ENCODE measurements at regions not wholly inside any gene's neighbourhood (a gene's known extent, or its start where the extent isn't known, plus 50 kb on each side); places are given as distances from the start of the nearest gene placed in this dataset.

DNA sequence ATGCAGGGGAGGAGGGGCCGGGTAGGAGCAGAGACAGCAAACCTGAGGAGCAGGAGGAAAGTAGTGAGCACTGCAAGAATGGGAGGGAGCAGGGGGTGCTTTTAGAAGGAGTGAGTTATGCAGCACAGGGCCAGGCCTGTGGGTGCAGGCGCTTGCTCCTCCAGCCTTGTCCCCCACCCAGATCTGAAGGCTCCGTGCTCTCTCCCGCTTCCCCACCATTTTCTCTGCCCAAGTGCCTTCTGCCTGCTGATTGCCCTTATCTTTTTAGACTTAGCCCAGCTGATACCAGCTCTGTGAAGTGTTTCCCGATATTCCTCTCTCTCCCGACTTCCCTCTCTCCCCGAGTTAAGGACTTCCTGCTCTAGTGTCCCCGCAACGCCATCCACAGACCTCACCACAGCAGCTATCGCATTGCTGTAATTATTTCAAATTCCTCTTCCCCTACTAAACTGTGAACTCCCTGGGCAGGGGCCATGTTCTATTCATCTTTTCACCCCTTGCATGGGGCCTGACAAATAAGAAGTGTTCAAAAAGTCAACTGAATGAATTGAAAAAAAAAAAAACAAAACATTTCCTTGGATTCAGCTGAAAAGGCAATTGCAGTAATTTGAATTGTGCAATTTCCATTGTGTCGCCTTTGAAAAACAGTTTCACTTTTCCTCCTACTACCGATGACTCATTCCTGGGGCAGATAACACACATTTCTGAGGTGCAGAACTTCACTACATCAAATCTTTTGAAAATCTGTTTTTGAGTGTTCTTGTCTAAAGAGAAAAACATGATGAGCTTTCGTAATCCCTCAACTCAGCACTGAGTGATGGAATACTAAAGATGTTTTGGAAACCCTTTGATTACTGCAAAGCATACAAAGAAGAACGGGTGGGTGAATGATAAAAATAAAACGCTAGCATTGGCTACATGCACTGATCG, 69.7 kb upstream of the BMAL1 start (continued):
- TF ChIP-seq SOX13 (IDR thresholded peaks at IDR 0.05) = no peak
- peak in 1 of 2 experiments; percentile 79; a peak in 2 of 4 replicates for TF ChIP-seq SOX13 (CRISPR knock-in tag; conservative IDR thresholded peaks at IDR 0.05 in 1 of 2, IDR thresholded peaks at IDR 0.05 in 1 of 2)
- TF ChIP-seq TARDBP (CRISPR knock-in tag; IDR thresholded peaks at IDR 0.05) = 0 out of 2 replicates have a peak, but pooled peaks have one; percentile 16
- 0 out of 2 replicates have a peak, but pooled peaks have one; percentile 20 for TF ChIP-seq PPARG (CRISPR knock-in tag; conservative IDR thresholded peaks at IDR 0.05)
- 0 out of 2 replicates have a peak, but pooled peaks have one; percentile 2 for TF ChIP-seq TAF1 (CRISPR knock-in tag; IDR thresholded peaks at IDR 0.05)
- no peak for TF ChIP-seq ZNF530 (CRISPR knock-in tag; IDR thresholded peaks at IDR 0.05; ENCODE audit: low read depth)
- TF ChIP-seq, protein P1, sequence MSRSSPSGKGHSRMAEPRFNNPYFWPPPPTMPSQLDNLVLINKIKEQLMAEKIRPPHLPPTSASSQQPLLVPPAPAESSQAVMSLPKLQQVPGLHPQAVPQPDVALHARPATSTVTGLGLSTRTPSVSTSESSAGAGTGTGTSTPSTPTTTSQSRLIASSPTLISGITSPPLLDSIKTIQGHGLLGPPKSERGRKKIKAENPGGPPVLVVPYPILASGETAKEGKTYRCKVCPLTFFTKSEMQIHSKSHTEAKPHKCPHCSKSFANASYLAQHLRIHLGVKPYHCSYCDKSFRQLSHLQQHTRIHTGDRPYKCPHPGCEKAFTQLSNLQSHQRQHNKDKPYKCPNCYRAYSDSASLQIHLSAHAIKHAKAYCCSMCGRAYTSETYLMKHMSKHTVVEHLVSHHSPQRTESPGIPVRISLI (CRISPR knock-in tag; IDR thresholded peaks at IDR 0.05; ENCODE audit: borderline replicate concordance) = peak; percentile 37; the same call in 1 of the 2 replicates
- no peak for TF ChIP-seq ATRX (CRISPR knock-in tag; IDR thresholded peaks at IDR 0.05; ENCODE audit: borderline replicate concordance)
- TF ChIP-seq, protein P2, sequence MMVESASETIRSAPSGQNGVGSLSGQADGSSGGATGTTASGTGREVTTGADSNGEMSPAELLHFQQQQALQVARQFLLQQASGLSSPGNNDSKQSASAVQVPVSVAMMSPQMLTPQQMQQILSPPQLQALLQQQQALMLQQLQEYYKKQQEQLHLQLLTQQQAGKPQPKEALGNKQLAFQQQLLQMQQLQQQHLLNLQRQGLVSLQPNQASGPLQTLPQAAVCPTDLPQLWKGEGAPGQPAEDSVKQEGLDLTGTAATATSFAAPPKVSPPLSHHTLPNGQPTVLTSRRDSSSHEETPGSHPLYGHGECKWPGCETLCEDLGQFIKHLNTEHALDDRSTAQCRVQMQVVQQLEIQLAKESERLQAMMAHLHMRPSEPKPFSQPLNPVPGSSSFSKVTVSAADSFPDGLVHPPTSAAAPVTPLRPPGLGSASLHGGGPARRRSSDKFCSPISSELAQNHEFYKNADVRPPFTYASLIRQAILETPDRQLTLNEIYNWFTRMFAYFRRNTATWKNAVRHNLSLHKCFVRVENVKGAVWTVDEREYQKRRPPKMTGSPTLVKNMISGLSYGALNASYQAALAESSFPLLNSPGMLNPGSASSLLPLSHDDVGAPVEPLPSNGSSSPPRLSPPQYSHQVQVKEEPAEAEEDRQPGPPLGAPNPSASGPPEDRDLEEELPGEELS (CRISPR knock-in tag; IDR thresholded peaks at IDR 0.05) = 0 out of 2 replicates have a peak, but pooled peaks have one; percentile 26
- peak; percentile 16; the same call in 1 of the 2 replicates for TF ChIP-seq SAP130 (CRISPR knock-in tag; IDR thresholded peaks at IDR 0.05; ENCODE audit: low read depth)
- TF ChIP-seq ZNF101 (CRISPR knock-in tag; IDR thresholded peaks at IDR 0.05; ENCODE audit: borderline replicate concordance, low read depth) = no peak
- 0 out of 2 replicates have a peak, but pooled peaks have one; percentile 10 for TF ChIP-seq KAT8 (CRISPR knock-in tag; IDR thresholded peaks at IDR 0.05)
- TF ChIP-seq ZNF354B (CRISPR knock-in tag; IDR thresholded peaks at IDR 0.05) = no peak
- TF ChIP-seq, protein P3, sequence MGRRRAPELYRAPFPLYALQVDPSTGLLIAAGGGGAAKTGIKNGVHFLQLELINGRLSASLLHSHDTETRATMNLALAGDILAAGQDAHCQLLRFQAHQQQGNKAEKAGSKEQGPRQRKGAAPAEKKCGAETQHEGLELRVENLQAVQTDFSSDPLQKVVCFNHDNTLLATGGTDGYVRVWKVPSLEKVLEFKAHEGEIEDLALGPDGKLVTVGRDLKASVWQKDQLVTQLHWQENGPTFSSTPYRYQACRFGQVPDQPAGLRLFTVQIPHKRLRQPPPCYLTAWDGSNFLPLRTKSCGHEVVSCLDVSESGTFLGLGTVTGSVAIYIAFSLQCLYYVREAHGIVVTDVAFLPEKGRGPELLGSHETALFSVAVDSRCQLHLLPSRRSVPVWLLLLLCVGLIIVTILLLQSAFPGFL (CRISPR knock-in tag; IDR thresholded peaks at IDR 0.05) = no peak
- TF ChIP-seq, protein P4, sequence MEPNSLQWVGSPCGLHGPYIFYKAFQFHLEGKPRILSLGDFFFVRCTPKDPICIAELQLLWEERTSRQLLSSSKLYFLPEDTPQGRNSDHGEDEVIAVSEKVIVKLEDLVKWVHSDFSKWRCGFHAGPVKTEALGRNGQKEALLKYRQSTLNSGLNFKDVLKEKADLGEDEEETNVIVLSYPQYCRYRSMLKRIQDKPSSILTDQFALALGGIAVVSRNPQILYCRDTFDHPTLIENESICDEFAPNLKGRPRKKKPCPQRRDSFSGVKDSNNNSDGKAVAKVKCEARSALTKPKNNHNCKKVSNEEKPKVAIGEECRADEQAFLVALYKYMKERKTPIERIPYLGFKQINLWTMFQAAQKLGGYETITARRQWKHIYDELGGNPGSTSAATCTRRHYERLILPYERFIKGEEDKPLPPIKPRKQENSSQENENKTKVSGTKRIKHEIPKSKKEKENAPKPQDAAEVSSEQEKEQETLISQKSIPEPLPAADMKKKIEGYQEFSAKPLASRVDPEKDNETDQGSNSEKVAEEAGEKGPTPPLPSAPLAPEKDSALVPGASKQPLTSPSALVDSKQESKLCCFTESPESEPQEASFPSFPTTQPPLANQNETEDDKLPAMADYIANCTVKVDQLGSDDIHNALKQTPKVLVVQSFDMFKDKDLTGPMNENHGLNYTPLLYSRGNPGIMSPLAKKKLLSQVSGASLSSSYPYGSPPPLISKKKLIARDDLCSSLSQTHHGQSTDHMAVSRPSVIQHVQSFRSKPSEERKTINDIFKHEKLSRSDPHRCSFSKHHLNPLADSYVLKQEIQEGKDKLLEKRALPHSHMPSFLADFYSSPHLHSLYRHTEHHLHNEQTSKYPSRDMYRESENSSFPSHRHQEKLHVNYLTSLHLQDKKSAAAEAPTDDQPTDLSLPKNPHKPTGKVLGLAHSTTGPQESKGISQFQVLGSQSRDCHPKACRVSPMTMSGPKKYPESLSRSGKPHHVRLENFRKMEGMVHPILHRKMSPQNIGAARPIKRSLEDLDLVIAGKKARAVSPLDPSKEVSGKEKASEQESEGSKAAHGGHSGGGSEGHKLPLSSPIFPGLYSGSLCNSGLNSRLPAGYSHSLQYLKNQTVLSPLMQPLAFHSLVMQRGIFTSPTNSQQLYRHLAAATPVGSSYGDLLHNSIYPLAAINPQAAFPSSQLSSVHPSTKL (CRISPR knock-in tag; IDR thresholded peaks at IDR 0.05) = peak; percentile 28; the same call in 1 of the 2 replicates
- TF ChIP-seq, protein P5, sequence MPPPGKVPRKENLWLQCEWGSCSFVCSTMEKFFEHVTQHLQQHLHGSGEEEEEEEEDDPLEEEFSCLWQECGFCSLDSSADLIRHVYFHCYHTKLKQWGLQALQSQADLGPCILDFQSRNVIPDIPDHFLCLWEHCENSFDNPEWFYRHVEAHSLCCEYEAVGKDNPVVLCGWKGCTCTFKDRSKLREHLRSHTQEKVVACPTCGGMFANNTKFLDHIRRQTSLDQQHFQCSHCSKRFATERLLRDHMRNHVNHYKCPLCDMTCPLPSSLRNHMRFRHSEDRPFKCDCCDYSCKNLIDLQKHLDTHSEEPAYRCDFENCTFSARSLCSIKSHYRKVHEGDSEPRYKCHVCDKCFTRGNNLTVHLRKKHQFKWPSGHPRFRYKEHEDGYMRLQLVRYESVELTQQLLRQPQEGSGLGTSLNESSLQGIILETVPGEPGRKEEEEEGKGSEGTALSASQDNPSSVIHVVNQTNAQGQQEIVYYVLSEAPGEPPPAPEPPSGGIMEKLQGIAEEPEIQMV (CRISPR knock-in tag; IDR thresholded peaks at IDR 0.05; ENCODE audit: low read depth) = no peak
- peak; percentile 34; the same call in 1 of the 2 replicates for TF ChIP-seq FOSL1 (CRISPR knock-in tag; IDR thresholded peaks at IDR 0.05; ENCODE audit: borderline replicate concordance)

Data from HepG2 (cell line).